Upper lobe of left lung (tissue), 4 donors: ENCODE measurements at regions not wholly inside any gene's neighbourhood (a gene's known extent, or its start where the extent isn't known, plus 50 kb on each side); places are given as distances from the start of the nearest gene placed in this dataset.

Experiments used
- EP300 ChIP-seq, 4 donors: sonication (generic); formaldehyde crosslinking; IDR thresholded peaks; one replicate each; pipeline ENCODE4 v1.5.1; 2017; ENCODE audit warnings: antibody characterized with exemption in 4 of 4, control low read depth in 2 of 4
- POLR2A ChIP-seq, 4 donors: fragments of 450-650 bp; IDR thresholded peaks; one replicate each; pipeline ENCODE4 v1.5.1; 2016 to 2017; ENCODE audit warnings: antibody characterized with exemption in 4 of 4, mild to moderate bottlenecking in 2 of 4
- POLR2AphosphoS5 ChIP-seq, 2 donors: sonication (generic); formaldehyde crosslinking; IDR thresholded peaks; one replicate each; pipeline ENCODE4 v1.5.1; 2017; ENCODE audit warnings: antibody characterized with exemption in 2 of 2
- TF ChIP-seq, protein P1 (sequence below), 6 experiments: fragments of 450-650 bp in 4 of 6; fragments of 200-600 bp in 2 of 6; sonication (generic) in 2 of 6; IDR thresholded peaks; one replicate each; pipeline ENCODE4 v1.5.1; 2016 to 2019; ENCODE audit warnings: antibody characterized with exemption in 6 of 6

- TF ChIP-seq, protein P1, sequence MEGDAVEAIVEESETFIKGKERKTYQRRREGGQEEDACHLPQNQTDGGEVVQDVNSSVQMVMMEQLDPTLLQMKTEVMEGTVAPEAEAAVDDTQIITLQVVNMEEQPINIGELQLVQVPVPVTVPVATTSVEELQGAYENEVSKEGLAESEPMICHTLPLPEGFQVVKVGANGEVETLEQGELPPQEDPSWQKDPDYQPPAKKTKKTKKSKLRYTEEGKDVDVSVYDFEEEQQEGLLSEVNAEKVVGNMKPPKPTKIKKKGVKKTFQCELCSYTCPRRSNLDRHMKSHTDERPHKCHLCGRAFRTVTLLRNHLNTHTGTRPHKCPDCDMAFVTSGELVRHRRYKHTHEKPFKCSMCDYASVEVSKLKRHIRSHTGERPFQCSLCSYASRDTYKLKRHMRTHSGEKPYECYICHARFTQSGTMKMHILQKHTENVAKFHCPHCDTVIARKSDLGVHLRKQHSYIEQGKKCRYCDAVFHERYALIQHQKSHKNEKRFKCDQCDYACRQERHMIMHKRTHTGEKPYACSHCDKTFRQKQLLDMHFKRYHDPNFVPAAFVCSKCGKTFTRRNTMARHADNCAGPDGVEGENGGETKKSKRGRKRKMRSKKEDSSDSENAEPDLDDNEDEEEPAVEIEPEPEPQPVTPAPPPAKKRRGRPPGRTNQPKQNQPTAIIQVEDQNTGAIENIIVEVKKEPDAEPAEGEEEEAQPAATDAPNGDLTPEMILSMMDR (IDR thresholded peaks at IDR 0.05), result no peak
- no peak for TF ChIP-seq POLR2A (IDR thresholded peaks at IDR 0.05)
- no peak for TF ChIP-seq POLR2AphosphoS5 (IDR thresholded peaks at IDR 0.05)
- no peak for TF ChIP-seq EP300 (IDR thresholded peaks at IDR 0.05)
These were observed 460.6 kb downstream of the NAF1 start for GRCh38 chr4:162706051-162706450.
